GM12891 (cell line): ENCODE measurements at regions not wholly inside any gene's neighbourhood (a gene's known extent, or its start where the extent isn't known, plus 50 kb on each side); places are given as distances from the start of the nearest gene placed in this dataset.

Experiments
- POLR2A ChIP-seq: IDR thresholded peaks from 2 replicates; pipeline ENCODE4 v1.6.1; 2011; ENCODE audit warnings: low read depth, low read length, control low read depth
- POLR2AphosphoS5 ChIP-seq: IDR thresholded peaks from 2 replicates; pipeline ENCODE4 v1.6.1; 2011; ENCODE audit warnings: low read depth, low read length, control low read depth
- POU2F2 ChIP-seq: IDR thresholded peaks from 2 replicates; pipeline ENCODE4 v1.6.1; 2011; ENCODE audit warnings: low read depth, mild to moderate bottlenecking, control low read depth, low read length, moderate library complexity
- SPI1 ChIP-seq: IDR thresholded peaks from 2 replicates; pipeline ENCODE4 v1.6.1; 2011; ENCODE audit warnings: low read depth, low read length, control low read depth
- TAF1 ChIP-seq: IDR thresholded peaks from 2 replicates; pipeline ENCODE4 v1.6.1; 2011; ENCODE audit warnings: low read depth, low read length, control low read depth

- no peak for TF ChIP-seq SPI1
- no peak for TF ChIP-seq POLR2A
- TF ChIP-seq POLR2AphosphoS5: no peak
- TF ChIP-seq TAF1: no peak
- TF ChIP-seq POU2F2: no peak
Observed at GRCh38 chr10:124180947-124181549, 87.7 kb upstream of the CHST15 start.
